ENCODE measurements at regions not wholly inside any gene's neighbourhood (a gene's known extent, or its start where the extent isn't known, plus 50 kb on each side); places are given as distances from the start of the nearest gene placed in this dataset.

- no peak overlapping the region for H2AFZ ChIP-seq (ENCODE audit: low read length)
- H3K27ac ChIP-seq (ENCODE audit: low read depth, low read length, poor library complexity, severe bottlenecking), result no peak overlapping the region
- H3K4me2 ChIP-seq (ENCODE audit: low read length), result no peak overlapping the region
- intact Hi-C loops (cut with micrococcal nuclease; ENCODE audit: unreplicated experiment), result no loop called here
- H3K4me3 ChIP-seq (ENCODE audit: low read depth, low read length, poor library complexity, severe bottlenecking), result no peak overlapping the region
- TF ChIP-seq, protein P1, sequence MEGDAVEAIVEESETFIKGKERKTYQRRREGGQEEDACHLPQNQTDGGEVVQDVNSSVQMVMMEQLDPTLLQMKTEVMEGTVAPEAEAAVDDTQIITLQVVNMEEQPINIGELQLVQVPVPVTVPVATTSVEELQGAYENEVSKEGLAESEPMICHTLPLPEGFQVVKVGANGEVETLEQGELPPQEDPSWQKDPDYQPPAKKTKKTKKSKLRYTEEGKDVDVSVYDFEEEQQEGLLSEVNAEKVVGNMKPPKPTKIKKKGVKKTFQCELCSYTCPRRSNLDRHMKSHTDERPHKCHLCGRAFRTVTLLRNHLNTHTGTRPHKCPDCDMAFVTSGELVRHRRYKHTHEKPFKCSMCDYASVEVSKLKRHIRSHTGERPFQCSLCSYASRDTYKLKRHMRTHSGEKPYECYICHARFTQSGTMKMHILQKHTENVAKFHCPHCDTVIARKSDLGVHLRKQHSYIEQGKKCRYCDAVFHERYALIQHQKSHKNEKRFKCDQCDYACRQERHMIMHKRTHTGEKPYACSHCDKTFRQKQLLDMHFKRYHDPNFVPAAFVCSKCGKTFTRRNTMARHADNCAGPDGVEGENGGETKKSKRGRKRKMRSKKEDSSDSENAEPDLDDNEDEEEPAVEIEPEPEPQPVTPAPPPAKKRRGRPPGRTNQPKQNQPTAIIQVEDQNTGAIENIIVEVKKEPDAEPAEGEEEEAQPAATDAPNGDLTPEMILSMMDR (conservative IDR thresholded peaks at IDR 0.05; ENCODE audit: low read length), result no peak
- no peak for TF ChIP-seq EZH2phosphoT487 (IDR thresholded peaks at IDR 0.05; ENCODE audit: borderline replicate concordance, low read depth, low read length)
- ChIA-PET CTCF (ENCODE audit: unreplicated experiment) (no interaction called here), POLR2A (no interaction called here)
- DNase-seq (ENCODE audit: low spot score), result no peak
- H3K79me2 ChIP-seq (ENCODE audit: insufficient read depth, low read depth, low read length), result no peaks in the 10 kb centered on the region
- no peaks in the 10 kb centered on the region for H4K20me1 ChIP-seq (ENCODE audit: insufficient read depth, low read length)
- H3K9me2 ChIP-seq (ENCODE audit: insufficient read depth, low read length), result no peaks in the 10 kb centered on the region
- no TSS peak for BruUV-seq (replicated peaks)
- no peaks in the 10 kb centered on the region for H3K36me3 ChIP-seq (ENCODE audit: insufficient read depth, low read length)
- no peaks in the 10 kb centered on the region for H3K4me1 ChIP-seq (ENCODE audit: insufficient read depth, low read length, poor library complexity, severe bottlenecking)
- no peaks in the 10 kb centered on the region for H3K9me3 ChIP-seq (ENCODE audit: low read length)
Observed at GRCh38 chr16:51697454-51697853, 546.4 kb upstream of the SALL1 start.

- Histone ChIP-seq H3K4me1 (ENCODE audit: insufficient read depth, low read length, poor library complexity, severe bottlenecking) (no peaks in the 10 kb centered on the region), H3K4me3 (ENCODE audit: low read depth, low read length, poor library complexity, severe bottlenecking) (no peak overlapping the region), H3K9me3 (ENCODE audit: low read length) (no peaks in the 10 kb centered on the region), H3K9me2 (ENCODE audit: insufficient read depth, low read length) (no peaks in the 10 kb centered on the region), H4K20me1 (ENCODE audit: insufficient read depth, low read length) (no peaks in the 10 kb centered on the region), H2AFZ (ENCODE audit: low read length) (no peak overlapping the region), H3K79me2 (ENCODE audit: insufficient read depth, low read depth, low read length) (no peaks in the 10 kb centered on the region), H3K4me2 (ENCODE audit: low read length) (no peak overlapping the region), H3K27ac (ENCODE audit: low read depth, low read length, poor library complexity, severe bottlenecking) (no peak overlapping the region), H3K36me3 (ENCODE audit: insufficient read depth, low read length) (no peaks in the 10 kb centered on the region)
- no TSS peak for BruUV-seq (replicated peaks)
- TF ChIP-seq EZH2phosphoT487 (IDR thresholded peaks at IDR 0.05; ENCODE audit: borderline replicate concordance, low read depth, low read length), result no peak
- TF ChIP-seq, protein P1 (conservative IDR thresholded peaks at IDR 0.05; ENCODE audit: low read length), result no peak
- ChIA-PET CTCF (ENCODE audit: unreplicated experiment) (no interaction called here), POLR2A (no interaction called here)
- DNase-seq (ENCODE audit: low spot score), result no peak
- intact Hi-C loops (cut with micrococcal nuclease; ENCODE audit: unreplicated experiment), result no loop called here
Observed at GRCh38 chr16:51696376-51696775, 545.3 kb upstream of the SALL1 start.

DNA sequence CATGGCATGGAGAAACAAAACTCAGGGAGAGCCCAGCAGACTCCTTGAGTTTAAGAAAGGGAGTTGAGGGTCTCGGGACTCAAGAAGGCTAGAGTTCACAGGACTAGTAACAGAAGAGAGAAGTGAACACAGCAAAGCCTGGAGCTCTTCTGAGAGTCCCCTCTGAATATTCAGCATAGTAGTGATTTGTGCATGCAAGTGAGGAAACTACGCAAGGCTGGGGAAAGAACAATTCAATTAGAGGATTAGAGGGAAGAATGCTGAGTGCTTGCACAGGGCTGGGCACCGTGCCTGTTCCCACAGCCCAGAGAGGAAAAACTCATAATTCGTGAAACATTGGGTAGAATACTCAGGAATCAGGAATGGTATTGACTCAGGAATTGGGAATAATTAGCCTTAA, 540.0 kb upstream of the SALL1 start:
- no peaks in the 10 kb centered on the region for H3K4me1 ChIP-seq (ENCODE audit: insufficient read depth, low read length, poor library complexity, severe bottlenecking)
- H3K36me3 ChIP-seq (ENCODE audit: insufficient read depth, low read length), result no peaks in the 10 kb centered on the region
- no TSS peak for BruUV-seq (replicated peaks)
- no peak overlapping the region for H3K4me2 ChIP-seq (ENCODE audit: low read length)
- no peaks in the 10 kb centered on the region for H3K9me3 ChIP-seq (ENCODE audit: low read length)
- H3K9me2 ChIP-seq (ENCODE audit: insufficient read depth, low read length), result no peaks in the 10 kb centered on the region
- ChIA-PET POLR2A (no interaction called here), CTCF (ENCODE audit: unreplicated experiment) (no interaction called here)
- no peak for TF ChIP-seq EZH2phosphoT487 (IDR thresholded peaks at IDR 0.05; ENCODE audit: borderline replicate concordance, low read depth, low read length)
- TF ChIP-seq, protein P1 (conservative IDR thresholded peaks at IDR 0.05; ENCODE audit: low read length), result no peak
- H2AFZ ChIP-seq (ENCODE audit: low read length), result no peak overlapping the region
- no peaks in the 10 kb centered on the region for H3K79me2 ChIP-seq (ENCODE audit: insufficient read depth, low read depth, low read length)
- no peak overlapping the region for H3K4me3 ChIP-seq (ENCODE audit: low read depth, low read length, poor library complexity, severe bottlenecking)
- no peak overlapping the region for H3K27ac ChIP-seq (ENCODE audit: low read depth, low read length, poor library complexity, severe bottlenecking)
- DNase-seq (ENCODE audit: low spot score), result no peak
- H4K20me1 ChIP-seq (ENCODE audit: insufficient read depth, low read length), result no peaks in the 10 kb centered on the region
- intact Hi-C loops (cut with micrococcal nuclease; ENCODE audit: unreplicated experiment), result no loop called here

All from OCI-LY7 (cell line).